H1 (cell line): ENCODE measurements at regions not wholly inside any gene's neighbourhood (a gene's known extent, or its start where the extent isn't known, plus 50 kb on each side); places are given as distances from the start of the nearest gene placed in this dataset.

Experiments
- CTCF ChIA-PET: fragments of 300-600 bp; sonication (Branson Sonifier 250); formaldehyde crosslinking; loops from one replicate; lab custom pipeline; 2021; ENCODE audit not compliant: partially characterized antibody; lab: Charles Lee
- POLR2A ChIA-PET: fragments of 300-600 bp; sonication (Branson Sonifier 250); formaldehyde crosslinking; loops from one replicate; lab custom pipeline; 2021; ENCODE audit warnings: inconsistent platforms; ENCODE audit not compliant: partially characterized antibody; lab: Charles Lee
- DNase-seq, 2 experiments: peaks; one replicate each; pipeline versions ENCODE4 v3.0.0 to v3.0.0-alpha.2; 2010 to 2022; ENCODE audit warnings: low spot score in 2 of 2, low read depth in 1 of 2, mixed read lengths in 1 of 2
- FAIRE-seq: peaks from 2 replicates; lab custom pipeline; 2011; peaks lifted over from hg19 to GRCh38; lab: Jason Lieb, UNC
- H2AFZ ChIP-seq: 2 replicates; pipeline ENCODE4 v1.8.1; 2012; ENCODE audit warnings: low read length, inconsistent platforms
- H2AK5ac ChIP-seq: 2 replicates; pipeline ENCODE4 v1.6.1; 2013; ENCODE audit warnings: low read depth, low read length
- H2BK120ac ChIP-seq: replicated peaks from 2 replicates; pipeline ENCODE3; 2013; ENCODE audit warnings: low read depth, low read length, inconsistent platforms
- H2BK12ac ChIP-seq: 2 replicates; pipeline ENCODE4 v1.6.1; 2013; ENCODE audit warnings: low read depth, low read length
- H2BK15ac ChIP-seq: 2 replicates; pipeline ENCODE4 v1.6.1; 2013; ENCODE audit warnings: low read length
- H2BK20ac ChIP-seq: 2 replicates; pipeline ENCODE4 v1.6.1; 2013; ENCODE audit warnings: low read length
- H2BK5ac ChIP-seq: 2 replicates; pipeline ENCODE4 v1.6.1; 2013; ENCODE audit warnings: low read depth, low read length
- H3K14ac ChIP-seq: 2 replicates; pipeline ENCODE4 v1.6.1; 2013; ENCODE audit warnings: inconsistent platforms; ENCODE audit not compliant: insufficient read length
- H3K18ac ChIP-seq: 2 replicates; pipeline ENCODE4 v1.6.1; 2013; ENCODE audit warnings: low read length; ENCODE audit errors: extremely low read depth
- H3K23ac ChIP-seq: 2 replicates; pipeline ENCODE4 v1.6.1; 2013; ENCODE audit warnings: inconsistent platforms; ENCODE audit not compliant: insufficient read length
- H3K23me2 ChIP-seq: 2 replicates; pipeline ENCODE4 v1.6.1; 2013; ENCODE audit warnings: low read depth, low read length
- H3K27ac ChIP-seq: 2 replicates; pipeline ENCODE4 v1.6.1; 2011; ENCODE audit warnings: low read depth, low read length, inconsistent platforms
- H3K27me3 ChIP-seq, 4 experiments: replicated peaks in 1 of 4; 1 replicate in 1 of 4; 2 replicates in 3 of 4; pipeline versions ENCODE4 v1.6.1 to v1.8.1; 2011 to 2013; ENCODE audit warnings: low read length in 3 of 4, mild to moderate bottlenecking in 3 of 4, inconsistent platforms in 2 of 4, mixed read lengths in 2 of 4, moderate library complexity in 1 of 4; ENCODE audit not compliant: control insufficient read depth in 3 of 4, insufficient read depth in 3 of 4; ENCODE audit errors: extremely low read depth in 1 of 4
- H3K36me3 ChIP-seq, 4 experiments: 2 replicates each; pipeline versions ENCODE4 v1.6.1 to v1.8.1; 2011 to 2013; ENCODE audit warnings: mild to moderate bottlenecking in 4 of 4, low read length in 3 of 4, moderate library complexity in 2 of 4, control low read depth in 1 of 4, inconsistent platforms in 1 of 4; ENCODE audit not compliant: insufficient read depth in 4 of 4, control insufficient read depth in 2 of 4
- H3K4ac ChIP-seq: replicated peaks from 2 replicates; pipeline ENCODE3; 2013; ENCODE audit warnings: low read length, low read depth, mixed read lengths, inconsistent platforms; ENCODE audit not compliant: insufficient read length
- H3K4me1 ChIP-seq, 4 experiments: replicated peaks in 1 of 4; 1 replicate in 1 of 4; 2 replicates in 3 of 4; pipeline versions ENCODE4 v1.6.1 to v1.8.1; 2011 to 2013; ENCODE audit warnings: low read length in 3 of 4, inconsistent platforms in 2 of 4, mixed read lengths in 1 of 4; ENCODE audit not compliant: insufficient read depth in 4 of 4, control insufficient read depth in 3 of 4
- H3K4me2 ChIP-seq, 2 experiments: 2 replicates each; pipeline versions ENCODE4 v1.6.1 to v1.8.1; 2011 to 2013; ENCODE audit warnings: low read depth in 2 of 2, low read length in 2 of 2, control low read depth in 1 of 2, inconsistent platforms in 1 of 2, mild to moderate bottlenecking in 1 of 2; ENCODE audit not compliant: insufficient read depth in 1 of 2
- H3K4me3 ChIP-seq, 4 experiments: fragments of 200-600, 300-600 bp in 1 of 4; sonication (generic), shearing (Covaris generic), sonication (Bioruptor Twin) in 1 of 4; 2 replicates each; pipeline versions ENCODE4 v1.5.1 to v1.8.1; 2011 to 2016; ENCODE audit warnings: low read length in 4 of 4, low read depth in 3 of 4, control low read depth in 2 of 4, inconsistent platforms in 2 of 4, mild to moderate bottlenecking in 2 of 4, mixed read lengths in 1 of 4, moderate library complexity in 1 of 4; ENCODE audit not compliant: insufficient read depth in 2 of 4; ENCODE audit errors: extremely low read depth in 1 of 4
- H3K56ac ChIP-seq: replicated peaks from 2 replicates; pipeline ENCODE3; 2013; ENCODE audit warnings: low read depth, mild to moderate bottlenecking, mixed read lengths, low read length, inconsistent platforms; ENCODE audit not compliant: insufficient read length
- H3K79me1 ChIP-seq: 2 replicates; pipeline ENCODE4 v1.6.1; 2013; ENCODE audit warnings: low read depth, low read length, control low read depth
- H3K79me2 ChIP-seq, 2 experiments: 2 replicates each; pipeline versions ENCODE4 v1.6.1 to v1.8.1; 2012 to 2013; ENCODE audit warnings: low read length in 2 of 2, mild to moderate bottlenecking in 2 of 2, inconsistent platforms in 1 of 2; ENCODE audit not compliant: insufficient read depth in 2 of 2, control insufficient read depth in 1 of 2
- H3K9ac ChIP-seq, 4 experiments: replicated peaks in 1 of 4; 1 replicate in 1 of 4; 2 replicates in 3 of 4; pipeline versions ENCODE4 v1.6.1 to v1.8.1; 2011 to 2013; ENCODE audit warnings: low read depth in 3 of 4, low read length in 3 of 4, control low read depth in 2 of 4, mild to moderate bottlenecking in 2 of 4, moderate library complexity in 2 of 4, inconsistent platforms in 1 of 4; ENCODE audit errors: extremely low read depth in 1 of 4
- H3K9me3 ChIP-seq, 2 experiments: 2 replicates each; pipeline versions ENCODE4 v1.6.1 to v1.8.1; 2012 to 2013; ENCODE audit warnings: mild to moderate bottlenecking in 2 of 2, moderate library complexity in 2 of 2, control low read depth in 1 of 2, inconsistent platforms in 1 of 2, low read depth in 1 of 2, low read length in 1 of 2, mixed read lengths in 1 of 2; ENCODE audit not compliant: insufficient read depth in 2 of 2
- H4K20me1 ChIP-seq, 2 experiments: replicated peaks in 1 of 2; 2 replicates each; pipeline versions ENCODE3 to v1.8.1; 2011 to 2013; ENCODE audit warnings: inconsistent platforms in 2 of 2, low read length in 2 of 2, mild to moderate bottlenecking in 1 of 2; ENCODE audit not compliant: insufficient read depth in 2 of 2, control insufficient read depth in 1 of 2
- H4K5ac ChIP-seq: 2 replicates; pipeline ENCODE4 v1.6.1; 2013; ENCODE audit warnings: low read length, low read depth, mixed read lengths, inconsistent platforms; ENCODE audit not compliant: insufficient read length
- H4K8ac ChIP-seq: 2 replicates; pipeline ENCODE4 v1.8.0; 2013; ENCODE audit warnings: mild to moderate bottlenecking, moderate library complexity, low read length, inconsistent platforms; ENCODE audit not compliant: insufficient read depth; ENCODE audit errors: extremely low read depth
- H4K91ac ChIP-seq: replicated peaks from 2 replicates; pipeline ENCODE3; 2013; ENCODE audit warnings: low read length, mixed read lengths, inconsistent platforms; ENCODE audit not compliant: insufficient read length
- CBX8 ChIP-seq: fragments of 300-800, 300-1000 bp; sonication (generic); IDR thresholded peaks from 2 replicates; pipeline ENCODE4 v1.7.1; 2016; ENCODE audit warnings: low read depth, low read length, borderline replicate concordance
- CTBP2 ChIP-seq: IDR thresholded peaks from 2 replicates; pipeline ENCODE4 v1.7.0; 2011; ENCODE audit warnings: borderline replicate concordance, mild to moderate bottlenecking, moderate library complexity, mixed read lengths, low read length; ENCODE audit not compliant: insufficient read depth, insufficient read length
- KDM5A ChIP-seq: fragments of 200-600 bp; IDR thresholded peaks from 2 replicates; pipeline ENCODE4 v1.7.1; 2012; ENCODE audit warnings: mild to moderate bottlenecking, low read length, inconsistent platforms, mixed read lengths
- NRF1 ChIP-seq: IDR thresholded peaks from 2 replicates; pipeline ENCODE4 v1.6.1; 2011; ENCODE audit warnings: mild to moderate bottlenecking, low read depth, low read length, improper control_type of control experiment
- ZNF274 ChIP-seq: IDR thresholded peaks from 2 replicates; pipeline ENCODE4 v1.7.0; 2012; ENCODE audit warnings: low read length, borderline replicate concordance; ENCODE audit errors: extremely low read depth
- WGBS, 2 experiments: shearing (Covaris generic) in 1 of 2; methylation state at CpG; one replicate each; pipeline versions ENCODE4 v1.1.6 to v1.1.7; 2013 to 2015; ENCODE audit warnings: low lambda C conversion rate in 2 of 2, mixed read lengths in 2 of 2, inconsistent platforms in 1 of 2, low coverage in 1 of 2, missing lambda C conversion rate in 1 of 2; ENCODE audit not compliant: insufficient replicate concordance in 2 of 2, insufficient coverage in 1 of 2, insufficient read length in 1 of 2; ENCODE audit errors: extremely low coverage in 1 of 2, missing lambda C conversion rate in 1 of 2; 5-methylcytosine and 5-hydroxymethylcytosine counted together

GRCh38 chr1:30654188-30654587, 69.2 kb downstream of the MATN1 start:
- H3K9ac ChIP-seq = no peak overlapping the region
- no peaks in the 10 kb centered on the region for H3K9me3 ChIP-seq
- no peak overlapping the region for H3K23ac ChIP-seq
- H2BK15ac ChIP-seq = no peak overlapping the region
- no peaks in the 10 kb centered on the region for H3K36me3 ChIP-seq
- CTCF ChIA-PET = interaction anchor here (1.0 to 1.3 kb wide), 5 partner anchors 10 to 543 kb away, joined by 3 to 5 read pairs (median 3); no protein-coding TSS in a partner anchor
- no peaks in the 10 kb centered on the region for H4K20me1 ChIP-seq
- no peak overlapping the region; the same call in 1 of the 2 replicates for H2BK20ac ChIP-seq
- H3K4ac ChIP-seq = no peak overlapping the region
- no peak overlapping the region for H2AK5ac ChIP-seq
- no peak overlapping the region for H3K4me2 ChIP-seq
- H3K79me2 ChIP-seq = no peaks in the 10 kb centered on the region
- POLR2A ChIA-PET = interaction anchor here (0.6 kb wide), 1 partner anchor 423 kb away, joined by 4 read pairs; no protein-coding TSS in a partner anchor
- no peaks in the 10 kb centered on the region for H3K79me1 ChIP-seq
- H3K4me1 ChIP-seq = peaks cover 0 to 6% (median 4%) of the 10 kb centered on the region in 4 experiments; a peak in 5 of 7 replicates
- peaks cover 5% of the 10 kb centered on the region; the same call in 1 of the 2 replicates for H3K23me2 ChIP-seq
- WGBS, 2 experiments = 90% methylated on average over 5 of the region's 5 CpGs; no CpG with 5 or more reads in 1 of the 2 experiments
- DNase-seq (no peak), FAIRE-seq (no peak)
- no peak overlapping the region for H3K56ac ChIP-seq
- no peak overlapping the region for H4K91ac ChIP-seq
- no peak overlapping the region for H2BK120ac ChIP-seq
- H3K4me3 ChIP-seq = no peak overlapping the region
- H3K18ac ChIP-seq = no peak overlapping the region
- no peak overlapping the region for H2AFZ ChIP-seq
- no peak overlapping the region for H2BK12ac ChIP-seq
- no peak overlapping the region for H4K5ac ChIP-seq
- H2BK5ac ChIP-seq = no peak overlapping the region
- no peaks in the 10 kb centered on the region for H3K27me3 ChIP-seq
- no peak overlapping the region for H3K14ac ChIP-seq
- H4K8ac ChIP-seq = no peak overlapping the region; the same call in 1 of the 2 replicates
- H3K27ac ChIP-seq = no peak overlapping the region
- TF ChIP-seq KDM5A = no peak
- TF ChIP-seq CBX8 = no peak
- TF ChIP-seq ZNF274 = no peak
- no peak for TF ChIP-seq CTBP2
- TF ChIP-seq NRF1 = no peak
